Endodermal cell (in vitro differentiated cells): ENCODE measurements at regions not wholly inside any gene's neighbourhood (a gene's known extent, or its start where the extent isn't known, plus 50 kb on each side); places are given as distances from the start of the nearest gene placed in this dataset.

ENCODE experiments used
- DNase-seq: peaks from one replicate; pipeline ENCODE4 v3.0.0-alpha.2; 2017
- H3K27ac ChIP-seq: 2 replicates; pipeline ENCODE4 v1.5.1; 2013; ENCODE audit warnings: mild to moderate bottlenecking, low read depth, low read length, moderate library complexity
- H3K27me3 ChIP-seq: 2 replicates; pipeline ENCODE4 v1.6.1; 2013; ENCODE audit warnings: mild to moderate bottlenecking, low read length, moderate library complexity; ENCODE audit not compliant: insufficient read depth, control insufficient read depth, poor library complexity, severe bottlenecking
- H3K36me3 ChIP-seq: 2 replicates; pipeline ENCODE4 v1.7.0; 2013; ENCODE audit warnings: mild to moderate bottlenecking, low read length, moderate library complexity; ENCODE audit not compliant: control insufficient read depth, insufficient read depth
- H3K4me1 ChIP-seq: one replicate; pipeline ENCODE4 v1.7.0; 2013; ENCODE audit warnings: low read length; ENCODE audit not compliant: control insufficient read depth, insufficient read depth
- H3K4me3 ChIP-seq: 2 replicates; pipeline ENCODE4 v1.5.1; 2013; ENCODE audit warnings: mild to moderate bottlenecking, low read length, moderate library complexity
- H3K9ac ChIP-seq: 2 replicates; pipeline ENCODE4 v1.6.1; 2013; ENCODE audit warnings: mild to moderate bottlenecking, low read length, moderate library complexity; ENCODE audit not compliant: poor library complexity, severe bottlenecking; ENCODE audit errors: extremely low read depth
- H3K9me3 ChIP-seq: 2 replicates; pipeline ENCODE4 v1.6.1; 2013; ENCODE audit warnings: mild to moderate bottlenecking, low read length, moderate library complexity; ENCODE audit not compliant: control insufficient read depth
- H3K27ac Mint-ChIP-seq: 2 replicates; pipeline ENCODE4 v1.8.0; 2020; ENCODE audit warnings: mixed read lengths
- H3K27me3 Mint-ChIP-seq: 2 replicates; pipeline ENCODE4 v1.8.0; 2021; ENCODE audit warnings: mild to moderate bottlenecking, mixed read lengths; ENCODE audit not compliant: insufficient read depth
- H3K36me3 Mint-ChIP-seq: 2 replicates; pipeline ENCODE4 v1.8.0; 2020; ENCODE audit warnings: low read depth, mixed read lengths
- H3K4me1 Mint-ChIP-seq: 2 replicates; pipeline ENCODE4 v1.8.0; 2020; ENCODE audit warnings: mixed read lengths
- H3K4me3 Mint-ChIP-seq: 2 replicates; pipeline ENCODE4 v1.8.0; 2020; ENCODE audit warnings: mild to moderate bottlenecking, moderate library complexity, mixed read lengths
- H3K9me3 Mint-ChIP-seq: 2 replicates; pipeline ENCODE4 v1.8.0; 2020; ENCODE audit warnings: mild to moderate bottlenecking, mixed read lengths
- CTCF ChIP-seq: fragments of 200-600 bp; sonication (generic); conservative IDR thresholded peaks from 2 replicates; pipeline ENCODE4 v1.5.0; 2021; ENCODE audit warnings: antibody characterized with exemption, mild to moderate bottlenecking
- WGBS, 2 experiments: methylation state at CpG; one replicate each; pipeline versions ENCODE4 v1.1.5 to v1.1.7; 2013; ENCODE audit warnings: missing lambda C conversion rate in 2 of 2, mixed read lengths in 1 of 2; ENCODE audit not compliant: insufficient coverage in 1 of 2, insufficient read length in 1 of 2; 5-methylcytosine and 5-hydroxymethylcytosine counted together

GRCh38 chr5:25419684-25420083, 774.9 kb upstream of the CDH10 start:
- no peak overlapping the region for H3K27ac Mint-ChIP-seq
- H3K4me1 Mint-ChIP-seq = no peaks in the 10 kb centered on the region
- H3K36me3 Mint-ChIP-seq = peaks cover 27% of the 10 kb centered on the region

GRCh38 chr5:25418978-25419377, 774.2 kb upstream of the CDH10 start:
- Histone ChIP-seq H3K4me1 (no peaks in the 10 kb centered on the region), H3K9ac (no peak overlapping the region), H3K9me3 (no peaks in the 10 kb centered on the region), H3K27me3 (no peaks in the 10 kb centered on the region), H3K27ac (no peak overlapping the region), H3K4me3 (no peak overlapping the region), H3K36me3 (peaks cover 5% of the 10 kb centered on the region)
- no peak for TF ChIP-seq CTCF
- Mint-ChIP-seq H3K27me3 (no peaks in the 10 kb centered on the region), H3K9me3 (no peaks in the 10 kb centered on the region), H3K27ac (no peak overlapping the region), H3K36me3 (peaks cover 27% of the 10 kb centered on the region), H3K4me3 (no peak overlapping the region), H3K4me1 (no peaks in the 10 kb centered on the region)
- DNase-seq = no peak
- WGBS, 2 experiments = 96 to 100% methylated on average over 1 to 3 of the region's 3 CpGs

More at GRCh38 chr5:25419684-25420083, 774.9 kb upstream of the CDH10 start:
- Histone ChIP-seq H3K9ac (no peak overlapping the region), H3K4me3 (no peak overlapping the region), H3K27ac (no peak overlapping the region), H3K36me3 (peaks cover 5% of the 10 kb centered on the region), H3K27me3 (no peaks in the 10 kb centered on the region), H3K4me1 (no peaks in the 10 kb centered on the region), H3K9me3 (no peaks in the 10 kb centered on the region)
- no peak overlapping the region for H3K4me3 Mint-ChIP-seq
- DNase-seq = no peak
- no peaks in the 10 kb centered on the region for H3K27me3 Mint-ChIP-seq
- no peaks in the 10 kb centered on the region for H3K9me3 Mint-ChIP-seq
- TF ChIP-seq CTCF = no peak
- 93 to 100% methylated on average over 2 of the region's 2 CpGs for WGBS, 2 experiments

DNA sequence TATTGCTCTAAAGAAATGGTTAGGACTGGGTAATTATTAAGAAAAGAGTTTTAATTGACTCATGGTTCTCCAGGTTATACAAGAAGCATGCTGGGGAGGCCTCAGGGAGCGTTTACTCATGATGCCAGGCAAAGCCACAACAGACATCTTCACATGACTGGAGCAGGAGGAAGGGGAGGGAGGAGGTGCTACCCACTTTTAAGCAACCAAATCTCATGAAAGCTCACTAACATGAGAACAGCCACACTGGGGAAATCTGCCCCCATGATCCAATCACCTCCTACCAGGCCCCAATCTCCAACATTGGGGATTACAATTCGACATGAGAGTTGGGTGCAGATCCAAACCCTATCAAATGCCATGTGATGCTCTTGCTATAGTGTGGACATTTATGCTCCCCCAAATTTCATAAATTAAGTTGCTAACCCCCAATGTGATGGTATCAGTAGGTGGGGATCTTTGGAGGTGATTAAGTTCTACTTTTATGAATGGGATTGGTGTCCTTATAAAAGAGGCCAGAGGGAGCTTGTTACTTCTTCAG, 773.6 kb upstream of the CDH10 start:
- Histone ChIP-seq H3K9me3 (no peaks in the 10 kb centered on the region), H3K9ac (no peak overlapping the region), H3K4me1 (no peaks in the 10 kb centered on the region), H3K4me3 (no peak overlapping the region), H3K36me3 (peaks cover 5% of the 10 kb centered on the region), H3K27me3 (no peaks in the 10 kb centered on the region), H3K27ac (no peak overlapping the region)
- Mint-ChIP-seq H3K4me1 (no peaks in the 10 kb centered on the region), H3K4me3 (no peak overlapping the region), H3K27me3 (no peaks in the 10 kb centered on the region), H3K27ac (no peak overlapping the region), H3K9me3 (no peaks in the 10 kb centered on the region), H3K36me3 (peaks cover 29% of the 10 kb centered on the region)
- no peak for DNase-seq
- WGBS, 2 experiments = 88 to 90% methylated on average over 1 to 2 of the region's 2 CpGs
- TF ChIP-seq CTCF = no peak
